Osteoblast (primary cell): ENCODE measurements at regions not wholly inside any gene's neighbourhood (a gene's known extent, or its start where the extent isn't known, plus 50 kb on each side); places are given as distances from the start of the nearest gene placed in this dataset.

Experiments
- DNase-seq: peaks from one replicate; pipeline ENCODE4 v3.0.0; 2011; ENCODE audit warnings: low spot score, mixed read lengths; ENCODE audit not compliant: insufficient read length; ENCODE audit errors: missing footprints
- H2AFZ ChIP-seq: 2 replicates; pipeline ENCODE4 v1.6.0; 2011; ENCODE audit warnings: mild to moderate bottlenecking, low read length
- H3K27ac ChIP-seq: 2 replicates; pipeline ENCODE4 v1.5.1; 2011; ENCODE audit warnings: mild to moderate bottlenecking, low read depth, low read length, moderate library complexity
- H3K27me3 ChIP-seq: 2 replicates; pipeline ENCODE4 v1.6.0; 2012; ENCODE audit warnings: mild to moderate bottlenecking, control low read depth, inconsistent platforms, low read length, moderate library complexity; ENCODE audit not compliant: insufficient read depth
- H3K36me3 ChIP-seq: 2 replicates; pipeline ENCODE4 v1.5.1; 2011; ENCODE audit warnings: mild to moderate bottlenecking, low read length, control low read depth, moderate library complexity; ENCODE audit not compliant: insufficient read depth
- H3K4me1 ChIP-seq: 2 replicates; pipeline ENCODE4 v1.5.1; 2011; ENCODE audit warnings: mild to moderate bottlenecking, low read length, control low read depth, moderate library complexity; ENCODE audit not compliant: insufficient read depth
- H3K4me2 ChIP-seq: 2 replicates; pipeline ENCODE4 v1.6.0; 2011; ENCODE audit warnings: mild to moderate bottlenecking, low read length; ENCODE audit not compliant: insufficient read depth
- H3K4me3 ChIP-seq: fragments of 200-600 bp; sonication (generic); 3 replicates; pipeline ENCODE4 v1.5.1; 2012; ENCODE audit warnings: mild to moderate bottlenecking, low read length, inconsistent platforms; ENCODE audit not compliant: insufficient read depth
- H3K79me2 ChIP-seq: 2 replicates; pipeline ENCODE4 v1.6.0; 2012; ENCODE audit warnings: mild to moderate bottlenecking, low read length, control low read depth, inconsistent platforms; ENCODE audit not compliant: insufficient read depth
- H3K9me3 ChIP-seq: 2 replicates; pipeline ENCODE4 v1.5.1; 2011; ENCODE audit warnings: low read depth, low read length, control low read depth
- H4K20me1 ChIP-seq: 2 replicates; pipeline ENCODE4 v1.6.0; 2012; ENCODE audit warnings: mild to moderate bottlenecking, low read length, control low read depth; ENCODE audit not compliant: insufficient read depth
- TF ChIP-seq, protein P1 (sequence below): IDR thresholded peaks from 2 replicates; pipeline ENCODE4 v1.5.1; 2011; ENCODE audit warnings: mild to moderate bottlenecking, low read depth, low read length, moderate library complexity; ENCODE audit errors: extremely low read depth

DNA sequence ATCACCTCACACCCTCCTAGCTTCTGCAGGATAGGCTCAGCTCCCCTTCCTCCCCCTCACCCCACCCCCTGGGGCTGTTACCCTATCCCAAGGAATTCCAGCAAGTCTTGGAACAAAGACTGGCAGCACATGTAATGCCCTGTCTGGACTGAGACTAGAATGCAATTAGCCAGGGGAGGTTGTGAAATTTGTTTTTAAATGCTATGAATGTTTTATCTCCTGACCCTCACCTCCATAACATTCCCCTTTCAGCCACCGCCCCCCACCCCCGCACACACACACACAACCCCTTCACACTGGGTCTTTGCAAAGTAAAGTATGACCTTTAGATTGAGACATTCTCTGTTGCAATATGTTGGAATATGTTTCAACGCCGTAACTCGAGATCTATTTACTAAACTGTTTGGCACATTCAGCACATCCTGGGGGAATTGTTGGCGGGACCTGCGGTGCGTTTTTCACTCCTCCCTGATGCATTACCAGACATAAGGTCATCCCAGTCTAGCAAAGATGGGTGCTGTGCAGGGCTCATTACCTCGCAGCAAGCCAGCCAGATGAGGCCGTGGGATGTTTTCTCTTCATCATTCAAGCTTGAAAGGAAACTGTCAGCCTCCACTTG lies 290.7 kb upstream of the SLC14A2 start:
- H3K27ac ChIP-seq, result peak overlapping the region; percentile 73
- H3K4me3 ChIP-seq, result peak overlapping the region; percentile 32
- H2AFZ ChIP-seq, result peak overlapping the region; percentile 23
- no peaks in the 10 kb centered on the region for H3K27me3 ChIP-seq
- H3K4me1 ChIP-seq, result peaks cover 46% of the 10 kb centered on the region
- no peaks in the 10 kb centered on the region for H3K79me2 ChIP-seq
- no peaks in the 10 kb centered on the region for H3K36me3 ChIP-seq
- H3K4me2 ChIP-seq, result peak overlapping the region; percentile 66
- TF ChIP-seq, protein P1, sequence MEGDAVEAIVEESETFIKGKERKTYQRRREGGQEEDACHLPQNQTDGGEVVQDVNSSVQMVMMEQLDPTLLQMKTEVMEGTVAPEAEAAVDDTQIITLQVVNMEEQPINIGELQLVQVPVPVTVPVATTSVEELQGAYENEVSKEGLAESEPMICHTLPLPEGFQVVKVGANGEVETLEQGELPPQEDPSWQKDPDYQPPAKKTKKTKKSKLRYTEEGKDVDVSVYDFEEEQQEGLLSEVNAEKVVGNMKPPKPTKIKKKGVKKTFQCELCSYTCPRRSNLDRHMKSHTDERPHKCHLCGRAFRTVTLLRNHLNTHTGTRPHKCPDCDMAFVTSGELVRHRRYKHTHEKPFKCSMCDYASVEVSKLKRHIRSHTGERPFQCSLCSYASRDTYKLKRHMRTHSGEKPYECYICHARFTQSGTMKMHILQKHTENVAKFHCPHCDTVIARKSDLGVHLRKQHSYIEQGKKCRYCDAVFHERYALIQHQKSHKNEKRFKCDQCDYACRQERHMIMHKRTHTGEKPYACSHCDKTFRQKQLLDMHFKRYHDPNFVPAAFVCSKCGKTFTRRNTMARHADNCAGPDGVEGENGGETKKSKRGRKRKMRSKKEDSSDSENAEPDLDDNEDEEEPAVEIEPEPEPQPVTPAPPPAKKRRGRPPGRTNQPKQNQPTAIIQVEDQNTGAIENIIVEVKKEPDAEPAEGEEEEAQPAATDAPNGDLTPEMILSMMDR, result no peak
- H4K20me1 ChIP-seq, result no peaks in the 10 kb centered on the region
- DNase-seq, result no peak
- H3K9me3 ChIP-seq, result no peaks in the 10 kb centered on the region

DNA sequence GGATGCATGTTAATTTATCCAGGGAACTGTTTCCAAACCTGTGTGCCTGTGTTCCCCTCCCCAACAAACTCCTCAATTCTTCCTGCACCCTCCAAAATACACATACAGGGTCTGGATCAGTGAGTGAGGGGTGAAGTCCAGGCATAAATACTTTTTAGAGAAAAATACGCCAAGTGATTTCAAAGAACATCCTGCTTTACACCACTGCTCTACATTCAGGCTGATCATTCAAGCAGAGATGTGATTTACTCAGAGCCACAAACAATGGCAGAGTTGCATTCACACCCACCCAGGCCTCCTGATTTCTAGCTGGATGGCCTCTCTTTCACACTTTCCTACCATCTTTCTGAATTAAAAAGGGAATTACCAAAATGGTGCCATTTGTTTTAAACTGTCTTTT lies 289.5 kb upstream of the SLC14A2 start:
- TF ChIP-seq, protein P1, result no peak
- Histone ChIP-seq H2AFZ (no peak overlapping the region), H3K4me1 (peaks cover 53% of the 10 kb centered on the region), H3K36me3 (no peaks in the 10 kb centered on the region), H3K4me3 (no peak overlapping the region), H3K4me2 (no peak overlapping the region), H3K79me2 (no peaks in the 10 kb centered on the region), H4K20me1 (no peaks in the 10 kb centered on the region), H3K27ac (no peak overlapping the region), H3K9me3 (no peaks in the 10 kb centered on the region), H3K27me3 (no peaks in the 10 kb centered on the region)
- DNase-seq, result no peak

DNA sequence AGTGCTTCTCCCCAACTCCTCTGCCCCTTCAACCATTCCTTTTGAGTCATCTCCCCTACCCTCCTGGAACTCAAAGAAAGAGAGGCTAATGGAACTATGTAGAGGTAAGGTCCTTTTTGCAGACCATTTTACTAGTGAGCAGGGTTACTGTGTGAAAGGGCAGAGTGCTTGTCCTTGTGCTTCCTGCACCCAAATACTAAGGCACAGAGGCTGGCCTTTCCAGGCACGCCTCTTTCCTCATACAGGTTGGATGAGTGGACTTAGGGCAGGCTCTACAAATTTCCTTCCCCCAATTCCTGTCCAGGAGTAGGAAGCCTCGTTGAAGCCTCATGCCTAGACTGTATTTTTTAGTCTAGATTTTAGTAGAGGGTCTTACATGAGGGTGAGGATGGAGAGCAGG lies 288.8 kb upstream of the SLC14A2 start:
- Histone ChIP-seq H3K9me3 (no peaks in the 10 kb centered on the region), H4K20me1 (no peaks in the 10 kb centered on the region), H3K27me3 (no peaks in the 10 kb centered on the region), H2AFZ (no peak overlapping the region), H3K27ac (no peak overlapping the region), H3K4me2 (no peak overlapping the region), H3K4me1 (peaks cover 46% of the 10 kb centered on the region), H3K4me3 (no peak overlapping the region), H3K79me2 (no peaks in the 10 kb centered on the region), H3K36me3 (no peaks in the 10 kb centered on the region)
- DNase-seq, result no peak
- TF ChIP-seq, protein P1, result no peak

DNA sequence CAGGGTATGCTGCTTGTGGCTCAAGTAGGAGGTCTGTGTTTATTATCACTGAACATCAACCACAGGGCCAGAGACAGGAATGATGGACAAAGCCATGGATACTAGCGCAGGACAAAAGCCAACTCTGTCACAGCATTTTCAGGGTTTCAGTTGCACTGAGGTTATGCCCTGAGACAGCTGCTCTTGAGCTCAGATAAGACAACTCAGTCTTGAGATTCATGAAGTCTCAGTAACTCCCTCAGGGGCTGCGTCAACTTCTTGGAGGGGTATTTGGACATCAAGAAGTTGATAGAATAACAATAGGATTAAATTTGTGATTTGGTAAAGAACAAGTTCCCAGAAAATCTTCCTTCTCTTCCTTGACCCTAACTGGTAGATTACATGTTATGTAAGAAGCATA lies 287.0 kb upstream of the SLC14A2 start:
- Histone ChIP-seq H3K36me3 (no peaks in the 10 kb centered on the region), H3K27me3 (no peaks in the 10 kb centered on the region), H3K27ac (no peak overlapping the region), H3K9me3 (no peaks in the 10 kb centered on the region), H2AFZ (no peak overlapping the region), H3K4me1 (peaks cover 41% of the 10 kb centered on the region), H3K4me2 (peak overlapping the region; percentile 37), H3K79me2 (no peaks in the 10 kb centered on the region), H4K20me1 (no peaks in the 10 kb centered on the region), H3K4me3 (no peak overlapping the region)
- TF ChIP-seq, protein P1, result no peak
- DNase-seq, result no peak
